Endothelial cell of umbilical vein (primary cell): ENCODE measurements at regions not wholly inside any gene's neighbourhood (a gene's known extent, or its start where the extent isn't known, plus 50 kb on each side); places are given as distances from the start of the nearest gene placed in this dataset.

Experiments
- BruUV-seq: library from RNA; stranded (reverse); fragments of 400-500 nt; replicated peaks from 2 replicates; lab custom pipeline; 2021; lab: Mats Ljungman, UMichigan
- CTCF ChIA-PET: fragments of 300-600, 350-600 bp; sonication (Branson Sonifier 250); formaldehyde crosslinking; loops from one replicate; lab custom pipeline; 2021; ENCODE audit warnings: antibody characterized with exemption, inconsistent platforms; lab: Charles Lee
- POLR2A ChIA-PET: fragments of 300-600, 350-600 bp; sonication (Branson Sonifier 250); formaldehyde crosslinking; loops from one replicate; lab custom pipeline; 2021; ENCODE audit warnings: antibody characterized with exemption, inconsistent platforms; lab: Charles Lee
- DNase-seq: peaks from one replicate; pipeline ENCODE4 v3.0.0-alpha.2; 2011; ENCODE audit warnings: low read depth, low spot score
- FAIRE-seq: peaks from 2 replicates; lab custom pipeline; 2011; peaks lifted over from hg19 to GRCh38; lab: Jason Lieb, UNC
- H2AFZ ChIP-seq: 2 replicates; pipeline ENCODE4 v1.6.0; 2012; ENCODE audit warnings: low read depth, low read length, control low read depth, inconsistent platforms
- H3K27ac ChIP-seq: 2 replicates; pipeline ENCODE4 v1.5.1; 2011; ENCODE audit warnings: low read depth, mild to moderate bottlenecking, control low read depth, low read length, moderate library complexity; ENCODE audit not compliant: insufficient read depth
- H3K27me3 ChIP-seq, 2 experiments: 2 replicates each; pipeline versions ENCODE4 v1.6.0 to v1.6.1; 2011; ENCODE audit warnings: low read length in 2 of 2, mixed read lengths in 1 of 2; ENCODE audit not compliant: control insufficient read depth in 2 of 2, insufficient read depth in 2 of 2
- H3K36me3 ChIP-seq, 2 experiments: 2 replicates in 1 of 2; 3 replicates in 1 of 2; pipeline ENCODE4 v1.5.1; 2011; ENCODE audit warnings: low read length in 2 of 2, mild to moderate bottlenecking in 1 of 2, moderate library complexity in 1 of 2; ENCODE audit not compliant: control insufficient read depth in 2 of 2, insufficient read depth in 2 of 2; ENCODE audit errors: extremely low read depth in 1 of 2
- H3K4me1 ChIP-seq: 3 replicates; pipeline ENCODE4 v1.5.1; 2011; ENCODE audit warnings: mild to moderate bottlenecking, low read length; ENCODE audit not compliant: control insufficient read depth, insufficient read depth; ENCODE audit errors: extremely low read depth
- H3K4me2 ChIP-seq: 2 replicates; pipeline ENCODE4 v1.6.1; 2011; ENCODE audit warnings: low read length, control low read depth, mixed read lengths; ENCODE audit not compliant: insufficient read depth
- H3K4me3 ChIP-seq, 3 experiments: fragments of 200-600 bp in 1 of 3; sonication (generic), shearing (Covaris generic) in 1 of 3; replicated peaks in 1 of 3; 2 replicates each; pipeline ENCODE4 v1.5.1; 2011 to 2016; ENCODE audit warnings: control low read depth in 3 of 3, low read length in 3 of 3, mild to moderate bottlenecking in 2 of 3, inconsistent platforms in 1 of 3, low read depth in 1 of 3, moderate library complexity in 1 of 3; ENCODE audit not compliant: insufficient read depth in 1 of 3
- H3K79me2 ChIP-seq: 2 replicates; pipeline ENCODE4 v1.6.0; 2012; ENCODE audit warnings: low read length, inconsistent platforms; ENCODE audit not compliant: control insufficient read depth, insufficient read depth
- H3K9ac ChIP-seq: replicated peaks from 2 replicates; pipeline ENCODE3; 2011; ENCODE audit warnings: low read length, control low read depth; ENCODE audit not compliant: insufficient read depth; ENCODE audit errors: extremely low read depth
- H3K9me1 ChIP-seq: replicated peaks from 3 replicates; pipeline ENCODE4 v1.6.0; 2011; ENCODE audit warnings: mild to moderate bottlenecking, low read length; ENCODE audit not compliant: control insufficient read depth, insufficient read depth; ENCODE audit errors: extremely low read depth
- H3K9me3 ChIP-seq: replicated peaks from 2 replicates; pipeline ENCODE4 v1.5.1; 2012; ENCODE audit warnings: low read length, inconsistent platforms; ENCODE audit not compliant: control insufficient read depth, insufficient read depth
- H4K20me1 ChIP-seq: replicated peaks from 2 replicates; pipeline ENCODE3; 2011; ENCODE audit warnings: mild to moderate bottlenecking, low read length; ENCODE audit not compliant: control insufficient read depth, insufficient read depth; ENCODE audit errors: extremely low read depth
- EZH2 ChIP-seq: IDR thresholded peaks from 2 replicates; pipeline ENCODE4 v1.6.1; 2012; ENCODE audit warnings: borderline replicate concordance, low read depth, mild to moderate bottlenecking, moderate library complexity, low read length, inconsistent platforms; ENCODE audit not compliant: severe bottlenecking
- GATA2 ChIP-seq: IDR thresholded peaks from 2 replicates; pipeline ENCODE4 v1.7.0; 2011; ENCODE audit warnings: low read depth, mild to moderate bottlenecking, moderate library complexity, mixed read lengths, low read length; ENCODE audit not compliant: insufficient read length, insufficient read depth
- JUN ChIP-seq: IDR thresholded peaks from 2 replicates; pipeline ENCODE4 v1.6.1; 2011; ENCODE audit warnings: borderline replicate concordance, low read depth; ENCODE audit not compliant: insufficient read length, insufficient read depth
- MAX ChIP-seq: IDR thresholded peaks from 2 replicates; pipeline ENCODE4 v1.6.1; 2011; ENCODE audit not compliant: insufficient read depth, insufficient read length
- MYC ChIP-seq: IDR thresholded peaks from one replicate; pipeline ENCODE4 v1.6.1; 2011; ENCODE audit warnings: mild to moderate bottlenecking, low read depth, low read length
- POLR2AphosphoS5 ChIP-seq: IDR thresholded peaks from 2 replicates; pipeline ENCODE4 v1.6.1; 2012; ENCODE audit warnings: low read depth, mild to moderate bottlenecking, control low read depth, low read length, moderate library complexity; ENCODE audit not compliant: insufficient read depth
- dilution Hi-C: fragments of 300-500 bp; cut with MboI; formaldehyde crosslinking; loops from one replicate; pipeline ENCODE4 v1.15.0; 2019; ENCODE audit warnings: low sequenced_read_pairs; ENCODE audit not compliant: extremely low pct_ligation_motif_present
- intact Hi-C: fragments of 100-400 bp; cut with micrococcal nuclease; formaldehyde crosslinking; loops from one replicate; pipeline ENCODE4 v1.10.0; 2022
- TF ChIP-seq, protein P1 (sequence below), 2 donors: IDR thresholded peaks; 1 replicate in 1 of 2; 2 replicates in 1 of 2; pipeline ENCODE4 v1.5.1; 2011; ENCODE audit warnings: low read length in 2 of 2, mild to moderate bottlenecking in 2 of 2, moderate library complexity in 2 of 2, control low read depth in 1 of 2, inconsistent platforms in 1 of 2, low read depth in 1 of 2; ENCODE audit not compliant: insufficient read depth in 1 of 2; ENCODE audit errors: extremely low read depth in 1 of 2

- intact Hi-C loops: no loop called here
- H4K20me1 ChIP-seq: no peaks in the 10 kb centered on the region
- H3K4me1 ChIP-seq: no peaks in the 10 kb centered on the region
- no peaks in the 10 kb centered on the region for H3K27me3 ChIP-seq
- DNase-seq (no peak), FAIRE-seq (no peak)
- H2AFZ ChIP-seq: no peak overlapping the region
- TF ChIP-seq MAX (no peak), JUN (no peak), MYC (no peak), EZH2 (no peak), GATA2 (no peak), POLR2AphosphoS5 (no peak)
- TF ChIP-seq, protein P1, sequence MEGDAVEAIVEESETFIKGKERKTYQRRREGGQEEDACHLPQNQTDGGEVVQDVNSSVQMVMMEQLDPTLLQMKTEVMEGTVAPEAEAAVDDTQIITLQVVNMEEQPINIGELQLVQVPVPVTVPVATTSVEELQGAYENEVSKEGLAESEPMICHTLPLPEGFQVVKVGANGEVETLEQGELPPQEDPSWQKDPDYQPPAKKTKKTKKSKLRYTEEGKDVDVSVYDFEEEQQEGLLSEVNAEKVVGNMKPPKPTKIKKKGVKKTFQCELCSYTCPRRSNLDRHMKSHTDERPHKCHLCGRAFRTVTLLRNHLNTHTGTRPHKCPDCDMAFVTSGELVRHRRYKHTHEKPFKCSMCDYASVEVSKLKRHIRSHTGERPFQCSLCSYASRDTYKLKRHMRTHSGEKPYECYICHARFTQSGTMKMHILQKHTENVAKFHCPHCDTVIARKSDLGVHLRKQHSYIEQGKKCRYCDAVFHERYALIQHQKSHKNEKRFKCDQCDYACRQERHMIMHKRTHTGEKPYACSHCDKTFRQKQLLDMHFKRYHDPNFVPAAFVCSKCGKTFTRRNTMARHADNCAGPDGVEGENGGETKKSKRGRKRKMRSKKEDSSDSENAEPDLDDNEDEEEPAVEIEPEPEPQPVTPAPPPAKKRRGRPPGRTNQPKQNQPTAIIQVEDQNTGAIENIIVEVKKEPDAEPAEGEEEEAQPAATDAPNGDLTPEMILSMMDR (IDR thresholded peaks at IDR 0.05; ENCODE audit: extremely low read depth in 1 of 2, insufficient read depth in 1 of 2, low read depth in 1 of 2, low read length in 2 of 2): no peak
- H3K79me2 ChIP-seq: no peaks in the 10 kb centered on the region
- H3K4me2 ChIP-seq: no peak overlapping the region
- H3K9me1 ChIP-seq: no peaks in the 10 kb centered on the region
- no TSS peak for BruUV-seq
- no peak overlapping the region for H3K4me3 ChIP-seq
- H3K27ac ChIP-seq: no peak overlapping the region
- dilution Hi-C loops: no loop called here
- no peaks in the 10 kb centered on the region for H3K36me3 ChIP-seq
- ChIA-PET POLR2A (no interaction called here), CTCF (no interaction called here)
- peaks cover 4% of the 10 kb centered on the region for H3K9me3 ChIP-seq
- no peak overlapping the region for H3K9ac ChIP-seq
These were observed 243.5 kb downstream of the SHOX start for GRCh38 chrX:874061-874460.
